ENCODE measurements at regions not wholly inside any gene's neighbourhood (a gene's known extent, or its start where the extent isn't known, plus 50 kb on each side); places are given as distances from the start of the nearest gene placed in this dataset.

DNA sequence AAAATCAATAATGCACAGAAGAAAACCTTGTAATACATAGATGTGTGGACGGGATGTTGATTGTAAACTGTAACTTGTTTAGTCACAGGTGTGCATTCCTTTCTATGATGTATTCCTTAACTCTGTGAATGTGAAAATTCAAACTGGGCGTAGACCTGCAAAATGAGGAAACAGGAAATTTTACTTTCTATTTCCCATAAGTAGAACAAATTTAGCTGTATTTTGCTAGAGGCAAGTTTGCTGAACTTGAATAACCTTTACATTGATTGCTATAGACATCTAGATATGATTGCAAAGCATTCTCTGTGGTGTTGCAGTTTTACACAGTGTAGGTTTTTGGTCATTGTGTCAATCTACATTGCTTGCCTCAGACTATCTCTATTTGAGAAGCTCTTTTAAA, 368.4 kb upstream of the MAN1A1 start:
- no peak for TF ChIP-seq CTCF (IDR thresholded peaks at IDR 0.05; ENCODE audit: insufficient read depth, low read length)
- H3K4me3 ChIP-seq (ENCODE audit: low read depth, low read length), result no peak overlapping the region
- DNase-seq (ENCODE audit: low read depth), result no peak

- no peak overlapping the region for H3K4me3 ChIP-seq (ENCODE audit: low read depth, low read length)
- no peak for DNase-seq (ENCODE audit: low read depth)
- TF ChIP-seq CTCF (IDR thresholded peaks at IDR 0.05; ENCODE audit: insufficient read depth, low read length), result no peak
Measured at GRCh38 chr6:119716668-119717270, 367.2 kb upstream of the MAN1A1 start.

GRCh38 chr6:119713903-119714302, 364.3 kb upstream of the MAN1A1 start:
- DNase-seq (ENCODE audit: low read depth), result no peak
- no peak overlapping the region for H3K4me3 ChIP-seq (ENCODE audit: low read depth, low read length)
- no peak for TF ChIP-seq CTCF (IDR thresholded peaks at IDR 0.05; ENCODE audit: insufficient read depth, low read length)

DNA sequence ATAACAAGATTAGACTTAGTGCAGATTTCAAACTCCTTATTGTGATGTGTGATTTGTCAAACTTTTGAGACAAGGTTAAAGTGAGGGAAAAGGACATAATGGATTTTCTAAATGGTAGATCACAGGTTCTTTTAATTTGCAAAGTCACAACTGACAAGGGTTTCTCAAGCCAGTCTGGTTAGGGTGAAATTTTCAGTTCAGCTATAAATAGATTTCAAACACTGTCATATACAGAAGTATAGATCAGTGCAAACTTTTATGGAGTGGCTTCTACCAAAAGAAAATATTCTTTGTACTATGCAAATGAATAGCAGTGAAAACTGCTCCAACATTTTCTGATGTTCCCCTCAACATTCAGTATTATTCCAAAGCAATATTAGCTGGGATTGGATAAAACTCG, 337.1 kb upstream of the MAN1A1 start:
- no peak for TF ChIP-seq CTCF (IDR thresholded peaks at IDR 0.05; ENCODE audit: insufficient read depth, low read length)
- H3K4me3 ChIP-seq (ENCODE audit: low read depth, low read length), result no peak overlapping the region
- no peak for DNase-seq (ENCODE audit: low read depth)

- DNase-seq (ENCODE audit: low read depth), result no peak
- TF ChIP-seq CTCF (IDR thresholded peaks at IDR 0.05; ENCODE audit: insufficient read depth, low read length), result no peak
- no peak overlapping the region for H3K4me3 ChIP-seq (ENCODE audit: low read depth, low read length)
Measured at GRCh38 chr6:119686240-119686639, 336.7 kb upstream of the MAN1A1 start.

DNA sequence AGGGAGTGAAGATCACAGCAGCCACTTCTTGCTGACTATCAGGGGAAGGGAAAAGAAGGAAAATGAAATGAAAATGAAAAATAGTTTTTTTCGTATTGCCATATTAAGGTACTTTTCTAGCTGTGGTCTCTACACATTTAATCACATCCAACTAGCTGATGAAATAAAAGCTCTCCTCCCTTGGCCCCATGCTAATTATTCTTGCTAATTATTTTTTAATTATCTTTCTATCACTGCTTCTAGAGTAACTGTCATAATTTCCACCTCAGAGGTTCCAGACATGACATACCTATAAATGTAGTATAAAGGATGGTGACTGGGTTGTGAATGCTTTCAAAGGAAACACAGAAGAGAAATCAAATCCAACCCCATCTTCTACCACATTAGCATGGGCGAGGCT, 334.1 kb upstream of the MAN1A1 start:
- no peak for DNase-seq (ENCODE audit: low read depth)
- no peak for TF ChIP-seq CTCF (IDR thresholded peaks at IDR 0.05; ENCODE audit: insufficient read depth, low read length)
- H3K4me3 ChIP-seq (ENCODE audit: low read depth, low read length), result no peak overlapping the region

DNA sequence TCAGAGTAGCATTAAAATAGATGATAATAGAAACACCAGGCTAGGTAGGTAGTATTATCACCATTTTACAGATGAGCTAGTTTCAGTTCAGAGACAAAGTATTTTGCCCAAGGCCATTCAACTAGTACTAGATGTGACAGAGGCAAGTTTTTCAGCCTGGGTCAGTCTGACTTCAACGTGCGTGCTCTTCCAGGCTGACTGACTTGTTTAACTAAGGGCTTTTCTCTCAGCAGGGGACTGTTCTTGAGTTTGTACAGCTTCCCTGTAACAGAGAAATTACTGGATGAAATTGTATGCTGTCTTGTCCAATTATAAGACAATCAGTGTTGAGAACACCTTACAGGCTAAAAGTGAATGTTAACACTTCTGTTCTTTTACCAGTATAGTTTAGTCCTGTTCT, 333.5 kb upstream of the MAN1A1 start:
- no peak for TF ChIP-seq CTCF (IDR thresholded peaks at IDR 0.05; ENCODE audit: insufficient read depth, low read length)
- no peak overlapping the region for H3K4me3 ChIP-seq (ENCODE audit: low read depth, low read length)
- no peak for DNase-seq (ENCODE audit: low read depth)

Measured in fibroblast of the aortic adventitia (primary cell).